ENCODE measurements at regions not wholly inside any gene's neighbourhood (a gene's known extent, or its start where the extent isn't known, plus 50 kb on each side); places are given as distances from the start of the nearest gene placed in this dataset.
"Not testable (repeated sequence)": the region's sequence is repeated elsewhere in the genome, so short reads cannot be mapped to it uniquely, and the experiment has no call there.

GRCh38 chr1:207196135-207196534 is 92.1 kb downstream of the C4BPA start:
- H3K4me1 ChIP-seq; H3K4me3 ChIP-seq; intact Hi-C loops (cut with DNase I; ENCODE audit: low total_unique reads); H3K27me3 ChIP-seq; H3K36me3 ChIP-seq (ENCODE audit: low read depth, missing control alignments); H3K27ac ChIP-seq; H3K9me3 ChIP-seq; DNase-seq: not testable (repeated sequence)
- 96% methylated on average over 7 of the region's 7 CpGs; no CpG with 5 or more reads in 1 of the 2 donors for WGBS, 2 donors

GRCh38 chr1:207201534-207201933 is 97.5 kb downstream of the C4BPA start:
- intact Hi-C loops (cut with DNase I; ENCODE audit: low total_unique reads); H3K27me3 ChIP-seq; H3K9me3 ChIP-seq; H3K4me3 ChIP-seq; DNase-seq; H3K27ac ChIP-seq; H3K36me3 ChIP-seq (ENCODE audit: low read depth, missing control alignments); H3K4me1 ChIP-seq: not testable (repeated sequence)
- 91 to 96% methylated on average over 3 of the region's 3 CpGs for WGBS, 2 donors

GRCh38 chr1:207202480-207202879 is 98.4 kb downstream of the C4BPA start:
- no peak overlapping the region for H3K4me3 ChIP-seq
- H3K4me1 ChIP-seq = no peaks in the 10 kb centered on the region
- intact Hi-C loops (cut with DNase I; ENCODE audit: low total_unique reads) = no loop called here
- DNase-seq = no peak
- TF ChIP-seq POLR2A (IDR thresholded peaks at IDR 0.05) (no peak), CTCF (IDR thresholded peaks at IDR 0.05) (no peak)
- H3K27me3 ChIP-seq = no peaks in the 10 kb centered on the region
- H3K36me3 ChIP-seq (ENCODE audit: low read depth, missing control alignments) = no peaks in the 10 kb centered on the region
- H3K27ac ChIP-seq = no peak overlapping the region
- 62 to 76% methylated on average over 3 of the region's 3 CpGs for WGBS, 2 donors
- H3K9me3 ChIP-seq = no peaks in the 10 kb centered on the region

- 77 to 90% methylated on average over 1 of the region's 1 CpG for WGBS, 2 donors
- H3K9me3 ChIP-seq = no peaks in the 10 kb centered on the region
- TF ChIP-seq CTCF (IDR thresholded peaks at IDR 0.05) (no peak), POLR2A (IDR thresholded peaks at IDR 0.05) (no peak)
- H3K4me3 ChIP-seq = no peak overlapping the region
- H3K27ac ChIP-seq = no peak overlapping the region
- no peaks in the 10 kb centered on the region for H3K4me1 ChIP-seq
- no peaks in the 10 kb centered on the region for H3K27me3 ChIP-seq
- no peak for DNase-seq
- H3K36me3 ChIP-seq (ENCODE audit: low read depth, missing control alignments) = no peaks in the 10 kb centered on the region
- intact Hi-C loops (cut with DNase I; ENCODE audit: low total_unique reads) = no loop called here
Measured at GRCh38 chr1:207203541-207203940, 99.5 kb downstream of the C4BPA start.

GRCh38 chr1:207205614-207206061 is 101.6 kb downstream of the C4BPA start:
- no peak for TF ChIP-seq CTCF (IDR thresholded peaks at IDR 0.05)
- TF ChIP-seq POLR2A (IDR thresholded peaks at IDR 0.05) = no peak

GRCh38 chr1:207208691-207209090 is 104.7 kb downstream of the C4BPA start:
- H3K27me3 ChIP-seq; H3K36me3 ChIP-seq (ENCODE audit: low read depth, missing control alignments); intact Hi-C loops (cut with DNase I; ENCODE audit: low total_unique reads); H3K4me3 ChIP-seq; DNase-seq; H3K9me3 ChIP-seq; H3K4me1 ChIP-seq; H3K27ac ChIP-seq: not testable (repeated sequence)
- 90 to 96% methylated on average over 2 of the region's 2 CpGs for WGBS, 2 donors

More at GRCh38 chr1:207205614-207206061, 101.6 kb downstream of the C4BPA start:
- H3K4me1 ChIP-seq = no peaks in the 10 kb centered on the region
- no peaks in the 10 kb centered on the region for H3K9me3 ChIP-seq
- H3K36me3 ChIP-seq (ENCODE audit: low read depth, missing control alignments) = no peaks in the 10 kb centered on the region
- DNase-seq = no peak
- peak overlapping the region in 1 of 2 donors; percentile 33 for H3K27ac ChIP-seq
- H3K27me3 ChIP-seq = no peaks in the 10 kb centered on the region
- no peak overlapping the region for H3K4me3 ChIP-seq
- intact Hi-C loops (cut with DNase I; ENCODE audit: low total_unique reads) = no loop called here
- WGBS, 2 donors = 11 to 53% methylated on average over 2 of the region's 2 CpGs
